ENCODE measurements at regions not wholly inside any gene's neighbourhood (a gene's known extent, or its start where the extent isn't known, plus 50 kb on each side); places are given as distances from the start of the nearest gene placed in this dataset.

DNA sequence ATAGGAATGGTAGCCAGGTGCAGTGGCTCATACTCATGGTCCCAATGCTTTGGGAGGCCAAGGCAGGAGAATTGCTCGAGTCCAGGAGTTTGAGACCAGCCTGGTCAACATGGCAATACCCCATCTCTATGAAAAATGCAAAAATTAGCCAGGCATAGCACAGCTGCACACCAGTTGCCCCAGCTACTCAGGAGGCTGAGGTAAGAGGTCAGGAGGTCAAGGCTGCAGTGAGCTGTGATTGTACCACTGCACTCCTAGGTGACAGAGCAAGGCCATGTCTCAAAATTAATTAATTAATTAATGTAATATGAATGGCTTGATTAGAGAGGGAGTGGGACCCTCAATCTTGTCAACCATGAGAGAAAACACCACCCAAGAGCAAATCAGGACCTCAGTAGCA, 198.7 kb upstream of the DUSP10 start:
- no peak for TF ChIP-seq CTCF (IDR thresholded peaks at IDR 0.05; ENCODE audit: insufficient read depth in 1 of 2, low read depth in 1 of 2, low read length in 1 of 2, severe bottlenecking in 1 of 2, unreplicated experiment in 1 of 2)
- no TSS peak for BruUV-seq (replicated peaks)
- H3K4me3 ChIP-seq (ENCODE audit: low read depth, low read length) = no peak overlapping the region
- Mint-ChIP-seq H3K9me3 (ENCODE audit: unreplicated experiment) (peaks cover 16% of the 10 kb centered on the region), H3K27ac (ENCODE audit: unreplicated experiment) (no peak overlapping the region), H3K27me3 (ENCODE audit: insufficient read depth, unreplicated experiment) (no peaks in the 10 kb centered on the region), H3K4me1 (ENCODE audit: low read depth, unreplicated experiment) (no peaks in the 10 kb centered on the region), H3K36me3 (ENCODE audit: insufficient read depth, unreplicated experiment) (no peaks in the 10 kb centered on the region), H3K4me3 (ENCODE audit: unreplicated experiment) (no peak overlapping the region)
- no peaks in the 10 kb centered on the region for H3K4me1 ChIP-seq
- no peaks in the 10 kb centered on the region for H3K27me3 ChIP-seq (replicated peaks; ENCODE audit: control insufficient read depth, insufficient read depth, low read length)
- intact Hi-C loops (cut with micrococcal nuclease; ENCODE audit: unreplicated experiment) = no loop called here
- ChIA-PET CTCF (no interaction called here), POLR2A (no interaction called here)
- DNase-seq = no peak
- H3K9me3 ChIP-seq = no peaks in the 10 kb centered on the region; the same call in 1 of the 2 replicates
- no peaks in the 10 kb centered on the region for H3K36me3 ChIP-seq (ENCODE audit: control insufficient read depth, insufficient read depth, low read length)

GRCh38 chr1:221939607-221940006, 197.7 kb upstream of the DUSP10 start:
- intact Hi-C loops (cut with micrococcal nuclease; ENCODE audit: unreplicated experiment) = no loop called here
- Mint-ChIP-seq H3K4me1 (ENCODE audit: low read depth, unreplicated experiment) (no peaks in the 10 kb centered on the region), H3K36me3 (ENCODE audit: insufficient read depth, unreplicated experiment) (no peaks in the 10 kb centered on the region), H3K27ac (ENCODE audit: unreplicated experiment) (no peak overlapping the region), H3K27me3 (ENCODE audit: insufficient read depth, unreplicated experiment) (no peaks in the 10 kb centered on the region), H3K9me3 (ENCODE audit: unreplicated experiment) (peaks cover 10% of the 10 kb centered on the region), H3K4me3 (ENCODE audit: unreplicated experiment) (no peak overlapping the region)
- no peaks in the 10 kb centered on the region for H3K36me3 ChIP-seq (ENCODE audit: control insufficient read depth, insufficient read depth, low read length)
- no peaks in the 10 kb centered on the region for H3K27me3 ChIP-seq (replicated peaks; ENCODE audit: control insufficient read depth, insufficient read depth, low read length)
- ChIA-PET CTCF (no interaction called here), POLR2A (no interaction called here)
- TF ChIP-seq CTCF (IDR thresholded peaks at IDR 0.05; ENCODE audit: insufficient read depth in 1 of 2, low read depth in 1 of 2, low read length in 1 of 2, severe bottlenecking in 1 of 2, unreplicated experiment in 1 of 2) = no peak
- DNase-seq = no peak
- no peaks in the 10 kb centered on the region for H3K4me1 ChIP-seq
- no peak overlapping the region for H3K4me3 ChIP-seq (ENCODE audit: low read depth, low read length)
- BruUV-seq (replicated peaks) = no TSS peak
- H3K9me3 ChIP-seq = no peaks in the 10 kb centered on the region; the same call in 1 of the 2 replicates

- POLR2A ChIA-PET = no interaction called here
- no TSS peak for BruUV-seq (replicated peaks)
- Histone ChIP-seq H3K27me3 (replicated peaks; ENCODE audit: control insufficient read depth, insufficient read depth, low read length) (no peaks in the 10 kb centered on the region), H3K36me3 (ENCODE audit: control insufficient read depth, insufficient read depth, low read length) (no peaks in the 10 kb centered on the region), H3K4me3 (ENCODE audit: low read depth, low read length) (no peak overlapping the region), H3K9me3 (no peaks in the 10 kb centered on the region), H3K4me1 (no peaks in the 10 kb centered on the region)
- CTCF ChIA-PET = no interaction called here
- Mint-ChIP-seq H3K4me3 (ENCODE audit: unreplicated experiment) (no peak overlapping the region), H3K4me1 (ENCODE audit: low read depth, unreplicated experiment) (no peaks in the 10 kb centered on the region), H3K27ac (ENCODE audit: unreplicated experiment) (no peak overlapping the region), H3K27me3 (ENCODE audit: insufficient read depth, unreplicated experiment) (no peaks in the 10 kb centered on the region), H3K36me3 (ENCODE audit: insufficient read depth, unreplicated experiment) (no peaks in the 10 kb centered on the region), H3K9me3 (ENCODE audit: unreplicated experiment) (no peaks in the 10 kb centered on the region)
- intact Hi-C loops (cut with micrococcal nuclease; ENCODE audit: unreplicated experiment) = no loop called here
- no peak for TF ChIP-seq CTCF (IDR thresholded peaks at IDR 0.05; ENCODE audit: insufficient read depth in 1 of 2, low read depth in 1 of 2, low read length in 1 of 2, severe bottlenecking in 1 of 2, unreplicated experiment in 1 of 2)
- no peak for DNase-seq
Observed at GRCh38 chr1:221937155-221937953, 195.5 kb upstream of the DUSP10 start.

Measured in Caco-2 (cell line).